ENCODE measurements at regions not wholly inside any gene's neighbourhood (a gene's known extent, or its start where the extent isn't known, plus 50 kb on each side); places are given as distances from the start of the nearest gene placed in this dataset.

- TF ChIP-seq ZNF274 (IDR thresholded peaks at IDR 0.05; ENCODE audit: low read depth, low read length) (no peak), SUZ12 (IDR thresholded peaks at IDR 0.05; ENCODE audit: extremely low read depth, insufficient read depth, insufficient read length) (no peak), YY1 (IDR thresholded peaks at IDR 0.05; ENCODE audit: insufficient read depth, insufficient read length) (no peak)
Observed at GRCh38 chr11:28756977-28757376, 648.8 kb downstream of the METTL15 start.

All from NT2/D1 (cell line).